ENCODE measurements at regions not wholly inside any gene's neighbourhood (a gene's known extent, or its start where the extent isn't known, plus 50 kb on each side); places are given as distances from the start of the nearest gene placed in this dataset.

GRCh38 chr20:24109008-24109407 is 120.4 kb upstream of the GGTLC1 start:
- TF ChIP-seq CTCF (IDR thresholded peaks at IDR 0.05) = no peak
- no peak for TF ChIP-seq POLR2A (IDR thresholded peaks at IDR 0.05)
